Ascending aorta (tissue), 2 donors: ENCODE measurements at regions not wholly inside any gene's neighbourhood (a gene's known extent, or its start where the extent isn't known, plus 50 kb on each side); places are given as distances from the start of the nearest gene placed in this dataset.

Source experiments
- DNase-seq, 2 donors: peaks; one replicate each; pipeline ENCODE4 v3.0.0-alpha.2; 2019; ENCODE audit warnings: low spot score in 2 of 2
- H3K27ac ChIP-seq, 2 donors: fragments of 200-600 bp; sonication (generic); one replicate each; pipeline ENCODE4 v1.5.1; 2016 to 2017; ENCODE audit warnings: mild to moderate bottlenecking in 1 of 2
- H3K27me3 ChIP-seq: fragments of 200-600 bp; sonication (generic); one replicate; pipeline ENCODE4 v1.5.1; 2017
- H3K36me3 ChIP-seq, 2 donors: fragments of 200-600 bp; sonication (generic); one replicate each; pipeline ENCODE4 v1.5.1; 2016
- H3K4me1 ChIP-seq, 2 donors: fragments of 200-600 bp; sonication (generic); one replicate each; pipeline ENCODE4 v1.5.1; 2016 to 2017; ENCODE audit warnings: mild to moderate bottlenecking in 1 of 2
- H3K4me3 ChIP-seq, 2 donors: fragments of 200-600 bp; sonication (generic); one replicate each; pipeline ENCODE4 v1.5.1; 2016 to 2017; ENCODE audit warnings: mild to moderate bottlenecking in 1 of 2
- H3K9me3 ChIP-seq, 2 donors: fragments of 200-600 bp; sonication (generic); one replicate each; pipeline ENCODE4 v1.5.1; 2016
- CTCF ChIP-seq, 3 experiments: fragments of 200-600 bp in 2 of 3; fragments of 450-650 bp in 1 of 3; sonication (generic) in 2 of 3; IDR thresholded peaks; one replicate each; pipeline ENCODE4 v1.5.1; 2016 to 2019; ENCODE audit warnings: antibody characterized with exemption in 3 of 3, mild to moderate bottlenecking in 1 of 3, moderate library complexity in 1 of 3
- intact Hi-C: fragments of 100-400 bp; cut with DNase I; formaldehyde crosslinking; loops from one replicate; pipeline ENCODE4 v1.15.1; 2023

GRCh38 chr11:104830508-104830907 is 67.8 kb downstream of the CASP12 start:
- Histone ChIP-seq H3K9me3 (no peaks in the 10 kb centered on the region), H3K4me3 (no peak overlapping the region), H3K27ac (no peak overlapping the region), H3K27me3 (no peaks in the 10 kb centered on the region), H3K4me1 (peaks cover 0 to 5% of the 10 kb centered on the region in 2 donors), H3K36me3 (no peaks in the 10 kb centered on the region)
- no peak for DNase-seq
- TF ChIP-seq CTCF (IDR thresholded peaks at IDR 0.05): no peak
- intact Hi-C loops: no loop called here

- intact Hi-C loops: no loop called here
- H3K27ac ChIP-seq: no peak overlapping the region
- TF ChIP-seq CTCF (IDR thresholded peaks at IDR 0.05): no peak
Measured at GRCh38 chr11:104830080-104830479, 68.2 kb downstream of the CASP12 start.

GRCh38 chr11:104826772-104827171 is 71.5 kb downstream of the CASP12 start:
- DNase-seq: no peak
- Histone ChIP-seq H3K27me3 (no peaks in the 10 kb centered on the region), H3K9me3 (no peaks in the 10 kb centered on the region), H3K36me3 (no peaks in the 10 kb centered on the region), H3K4me3 (no peak overlapping the region), H3K27ac (no peak overlapping the region), H3K4me1 (peaks cover 0 to 5% of the 10 kb centered on the region in 2 donors)
- TF ChIP-seq CTCF (IDR thresholded peaks at IDR 0.05): no peak
- intact Hi-C loops: no loop called here

More at GRCh38 chr11:104830080-104830479, 68.2 kb downstream of the CASP12 start:
- no peak for DNase-seq
- Histone ChIP-seq H3K4me3 (no peak overlapping the region), H3K36me3 (no peaks in the 10 kb centered on the region), H3K4me1 (peaks cover 0 to 5% of the 10 kb centered on the region in 2 donors), H3K27me3 (no peaks in the 10 kb centered on the region), H3K9me3 (no peaks in the 10 kb centered on the region)

GRCh38 chr11:104823657-104824056 is 74.6 kb downstream of the CASP12 start:
- no peaks in the 10 kb centered on the region for H3K36me3 ChIP-seq
- no peaks in the 10 kb centered on the region for H3K9me3 ChIP-seq
- H3K4me3 ChIP-seq: no peak overlapping the region
- intact Hi-C loops: no loop called here
- TF ChIP-seq CTCF (IDR thresholded peaks at IDR 0.05): no peak
- no peak for DNase-seq
- H3K4me1 ChIP-seq: no peaks in the 10 kb centered on the region
- H3K27me3 ChIP-seq: no peaks in the 10 kb centered on the region
- no peak overlapping the region for H3K27ac ChIP-seq

- no peaks in the 10 kb centered on the region for H3K27me3 ChIP-seq
- TF ChIP-seq CTCF (IDR thresholded peaks at IDR 0.05): no peak
- no peaks in the 10 kb centered on the region for H3K4me1 ChIP-seq
- DNase-seq: no peak
- intact Hi-C loops: no loop called here
- no peak overlapping the region for H3K27ac ChIP-seq
- H3K9me3 ChIP-seq: no peaks in the 10 kb centered on the region
- H3K36me3 ChIP-seq: no peaks in the 10 kb centered on the region
- H3K4me3 ChIP-seq: no peak overlapping the region
Measured at GRCh38 chr11:104820431-104820830, 77.8 kb downstream of the CASP12 start.

- TF ChIP-seq CTCF (IDR thresholded peaks at IDR 0.05): no peak
- intact Hi-C loops: no loop called here
- Histone ChIP-seq H3K9me3 (no peaks in the 10 kb centered on the region), H3K36me3 (no peaks in the 10 kb centered on the region), H3K4me3 (no peak overlapping the region), H3K27ac (no peak overlapping the region), H3K4me1 (no peaks in the 10 kb centered on the region), H3K27me3 (no peaks in the 10 kb centered on the region)
- no peak for DNase-seq
Measured at GRCh38 chr11:104819603-104820002, 78.7 kb downstream of the CASP12 start.
